ENCODE measurements at regions not wholly inside any gene's neighbourhood (a gene's known extent, or its start where the extent isn't known, plus 50 kb on each side); places are given as distances from the start of the nearest gene placed in this dataset.

GRCh38 chr13:73937441-73937840, 196.8 kb downstream of the KLF12 start:
- Histone ChIP-seq H3K36me3 (ENCODE audit: control insufficient read depth, insufficient read depth, low read length) (no peaks in the 10 kb centered on the region), H3K27me3 (ENCODE audit: control insufficient read depth, insufficient read depth, low read length) (no peaks in the 10 kb centered on the region), H3K27ac (ENCODE audit: low read length) (no peak overlapping the region), H3K9me3 (ENCODE audit: control insufficient read depth, insufficient read depth, low read depth, low read length) (no peaks in the 10 kb centered on the region), H3K4me1 (ENCODE audit: control insufficient read depth, insufficient read depth, low read length) (peaks cover 7% of the 10 kb centered on the region), H3K4me3 (ENCODE audit: low read depth in 2 of 2, low read length in 2 of 2) (no peak overlapping the region)
- CTCF ChIA-PET, result no interaction called here
- intact Hi-C loops (cut with micrococcal nuclease; ENCODE audit: unreplicated experiment) (no loop called here), in situ Hi-C loops (cut with HindIII; ENCODE audit: low pct_unique_long_range_greater_than_20kb, low sequenced_read_pairs) (no loop called here)
- POLR2A ChIA-PET, result no interaction called here
- no TSS peak for BruUV-seq (replicated peaks)
- no peak for TF ChIP-seq SIN3A (IDR thresholded peaks at IDR 0.05; ENCODE audit: borderline replicate concordance, insufficient read depth, low read depth, low read length)
- TF ChIP-seq POLR2AphosphoS5 (IDR thresholded peaks at IDR 0.05; ENCODE audit: low read depth, low read length), result no peak
- no peak for TF ChIP-seq TCF7L2 (IDR thresholded peaks at IDR 0.05; ENCODE audit: low read depth, low read length)
- ATAC-seq (no peak), DNase-seq (ENCODE audit: low read depth, low spot score) (no peak)

- Histone ChIP-seq H3K27ac (ENCODE audit: low read length) (no peak overlapping the region), H3K4me3 (ENCODE audit: low read depth in 2 of 2, low read length in 2 of 2) (no peak overlapping the region), H3K36me3 (ENCODE audit: control insufficient read depth, insufficient read depth, low read length) (no peaks in the 10 kb centered on the region), H3K9me3 (ENCODE audit: control insufficient read depth, insufficient read depth, low read depth, low read length) (no peaks in the 10 kb centered on the region), H3K4me1 (ENCODE audit: control insufficient read depth, insufficient read depth, low read length) (peaks cover 7% of the 10 kb centered on the region), H3K27me3 (ENCODE audit: control insufficient read depth, insufficient read depth, low read length) (no peaks in the 10 kb centered on the region)
- ATAC-seq (no peak), DNase-seq (ENCODE audit: low read depth, low spot score) (no peak)
- intact Hi-C loops (cut with micrococcal nuclease; ENCODE audit: unreplicated experiment) (no loop called here), in situ Hi-C loops (cut with HindIII; ENCODE audit: low pct_unique_long_range_greater_than_20kb, low sequenced_read_pairs) (no loop called here)
- ChIA-PET CTCF (no interaction called here), POLR2A (no interaction called here)
- BruUV-seq (replicated peaks), result no TSS peak
- no peak for TF ChIP-seq SIN3A (IDR thresholded peaks at IDR 0.05; ENCODE audit: borderline replicate concordance, insufficient read depth, low read depth, low read length)
- TF ChIP-seq, protein P1, sequence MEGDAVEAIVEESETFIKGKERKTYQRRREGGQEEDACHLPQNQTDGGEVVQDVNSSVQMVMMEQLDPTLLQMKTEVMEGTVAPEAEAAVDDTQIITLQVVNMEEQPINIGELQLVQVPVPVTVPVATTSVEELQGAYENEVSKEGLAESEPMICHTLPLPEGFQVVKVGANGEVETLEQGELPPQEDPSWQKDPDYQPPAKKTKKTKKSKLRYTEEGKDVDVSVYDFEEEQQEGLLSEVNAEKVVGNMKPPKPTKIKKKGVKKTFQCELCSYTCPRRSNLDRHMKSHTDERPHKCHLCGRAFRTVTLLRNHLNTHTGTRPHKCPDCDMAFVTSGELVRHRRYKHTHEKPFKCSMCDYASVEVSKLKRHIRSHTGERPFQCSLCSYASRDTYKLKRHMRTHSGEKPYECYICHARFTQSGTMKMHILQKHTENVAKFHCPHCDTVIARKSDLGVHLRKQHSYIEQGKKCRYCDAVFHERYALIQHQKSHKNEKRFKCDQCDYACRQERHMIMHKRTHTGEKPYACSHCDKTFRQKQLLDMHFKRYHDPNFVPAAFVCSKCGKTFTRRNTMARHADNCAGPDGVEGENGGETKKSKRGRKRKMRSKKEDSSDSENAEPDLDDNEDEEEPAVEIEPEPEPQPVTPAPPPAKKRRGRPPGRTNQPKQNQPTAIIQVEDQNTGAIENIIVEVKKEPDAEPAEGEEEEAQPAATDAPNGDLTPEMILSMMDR (IDR thresholded peaks at IDR 0.05), result no peak
- TF ChIP-seq POLR2AphosphoS5 (IDR thresholded peaks at IDR 0.05; ENCODE audit: low read depth, low read length), result no peak
- no peak for TF ChIP-seq TCF7L2 (IDR thresholded peaks at IDR 0.05; ENCODE audit: low read depth, low read length)
- no peak for TF ChIP-seq REST (IDR thresholded peaks at IDR 0.05; ENCODE audit: insufficient read depth in 1 of 2, low read depth in 2 of 2, low read length in 1 of 2)
Measured at GRCh38 chr13:73935991-73936390, 198.2 kb downstream of the KLF12 start.

DNA sequence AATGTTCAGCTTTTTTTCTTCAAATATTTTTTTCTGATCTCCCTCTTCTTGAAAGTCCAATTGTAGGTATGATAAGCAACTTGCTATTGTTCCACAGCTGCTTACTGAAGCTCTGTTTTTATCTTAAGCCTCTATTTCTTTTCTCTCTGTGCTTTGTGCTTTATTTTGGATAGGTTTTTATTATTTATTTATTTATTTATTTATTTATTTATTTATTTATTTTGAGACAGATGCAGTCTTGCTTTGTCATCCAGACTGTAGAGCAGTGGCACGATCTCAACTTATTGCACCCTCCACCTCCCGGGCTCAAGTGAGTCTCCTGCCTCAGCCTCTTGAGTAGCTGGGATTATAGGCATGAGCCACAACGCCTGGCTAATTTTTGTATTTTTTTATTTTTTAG, 199.4 kb downstream of the KLF12 start:
- peak overlapping the region; percentile 26 for H3K27ac ChIP-seq (ENCODE audit: low read length)
- no peak overlapping the region for H3K4me3 ChIP-seq (ENCODE audit: low read depth in 2 of 2, low read length in 2 of 2)
- no TSS peak for BruUV-seq (replicated peaks)
- H3K27me3 ChIP-seq (ENCODE audit: control insufficient read depth, insufficient read depth, low read length), result no peaks in the 10 kb centered on the region
- no peak for TF ChIP-seq REST (IDR thresholded peaks at IDR 0.05; ENCODE audit: insufficient read depth in 1 of 2, low read depth in 2 of 2, low read length in 1 of 2)
- TF ChIP-seq POLR2AphosphoS5 (IDR thresholded peaks at IDR 0.05; ENCODE audit: low read depth, low read length), result no peak
- no peak for TF ChIP-seq SIN3A (IDR thresholded peaks at IDR 0.05; ENCODE audit: borderline replicate concordance, insufficient read depth, low read depth, low read length)
- no peak for TF ChIP-seq TCF7L2 (IDR thresholded peaks at IDR 0.05; ENCODE audit: low read depth, low read length)
- TF ChIP-seq, protein P1 (IDR thresholded peaks at IDR 0.05), result no peak
- peaks cover 7% of the 10 kb centered on the region for H3K4me1 ChIP-seq (ENCODE audit: control insufficient read depth, insufficient read depth, low read length)
- POLR2A ChIA-PET, result no interaction called here
- H3K9me3 ChIP-seq (ENCODE audit: control insufficient read depth, insufficient read depth, low read depth, low read length), result no peaks in the 10 kb centered on the region
- no peak for ATAC-seq
- no peaks in the 10 kb centered on the region for H3K36me3 ChIP-seq (ENCODE audit: control insufficient read depth, insufficient read depth, low read length)
- intact Hi-C loops (cut with micrococcal nuclease; ENCODE audit: unreplicated experiment), result no loop called here
- in situ Hi-C loops (cut with HindIII; ENCODE audit: low pct_unique_long_range_greater_than_20kb, low sequenced_read_pairs), result no loop called here
- no peak for DNase-seq (ENCODE audit: low read depth, low spot score)
- CTCF ChIA-PET, result no interaction called here
